Endothelial cell of umbilical vein (primary cell): ENCODE measurements at regions not wholly inside any gene's neighbourhood (a gene's known extent, or its start where the extent isn't known, plus 50 kb on each side); places are given as distances from the start of the nearest gene placed in this dataset.

Experiments
- BruUV-seq: library from RNA; stranded (reverse); fragments of 400-500 nt; replicated peaks from 2 replicates; lab custom pipeline; 2021; lab: Mats Ljungman, UMichigan
- CTCF ChIA-PET: fragments of 300-600, 350-600 bp; sonication (Branson Sonifier 250); formaldehyde crosslinking; loops from one replicate; lab custom pipeline; 2021; ENCODE audit warnings: antibody characterized with exemption, inconsistent platforms; lab: Charles Lee
- POLR2A ChIA-PET: fragments of 300-600, 350-600 bp; sonication (Branson Sonifier 250); formaldehyde crosslinking; loops from one replicate; lab custom pipeline; 2021; ENCODE audit warnings: antibody characterized with exemption, inconsistent platforms; lab: Charles Lee
- DNase-seq: peaks from one replicate; pipeline ENCODE4 v3.0.0-alpha.2; 2011; ENCODE audit warnings: low read depth, low spot score
- FAIRE-seq: peaks from 2 replicates; lab custom pipeline; 2011; peaks lifted over from hg19 to GRCh38; lab: Jason Lieb, UNC
- H2AFZ ChIP-seq: 2 replicates; pipeline ENCODE4 v1.6.0; 2012; ENCODE audit warnings: low read depth, low read length, control low read depth, inconsistent platforms
- H3K27ac ChIP-seq: 2 replicates; pipeline ENCODE4 v1.5.1; 2011; ENCODE audit warnings: low read depth, mild to moderate bottlenecking, control low read depth, low read length, moderate library complexity; ENCODE audit not compliant: insufficient read depth
- H3K27me3 ChIP-seq, 2 experiments: 2 replicates each; pipeline versions ENCODE4 v1.6.0 to v1.6.1; 2011; ENCODE audit warnings: low read length in 2 of 2, mixed read lengths in 1 of 2; ENCODE audit not compliant: control insufficient read depth in 2 of 2, insufficient read depth in 2 of 2
- H3K36me3 ChIP-seq, 2 experiments: 2 replicates in 1 of 2; 3 replicates in 1 of 2; pipeline ENCODE4 v1.5.1; 2011; ENCODE audit warnings: low read length in 2 of 2, mild to moderate bottlenecking in 1 of 2, moderate library complexity in 1 of 2; ENCODE audit not compliant: control insufficient read depth in 2 of 2, insufficient read depth in 2 of 2; ENCODE audit errors: extremely low read depth in 1 of 2
- H3K4me1 ChIP-seq: 3 replicates; pipeline ENCODE4 v1.5.1; 2011; ENCODE audit warnings: mild to moderate bottlenecking, low read length; ENCODE audit not compliant: control insufficient read depth, insufficient read depth; ENCODE audit errors: extremely low read depth
- H3K4me2 ChIP-seq: 2 replicates; pipeline ENCODE4 v1.6.1; 2011; ENCODE audit warnings: low read length, control low read depth, mixed read lengths; ENCODE audit not compliant: insufficient read depth
- H3K4me3 ChIP-seq, 3 experiments: fragments of 200-600 bp in 1 of 3; sonication (generic), shearing (Covaris generic) in 1 of 3; replicated peaks in 1 of 3; 2 replicates each; pipeline ENCODE4 v1.5.1; 2011 to 2016; ENCODE audit warnings: control low read depth in 3 of 3, low read length in 3 of 3, mild to moderate bottlenecking in 2 of 3, inconsistent platforms in 1 of 3, low read depth in 1 of 3, moderate library complexity in 1 of 3; ENCODE audit not compliant: insufficient read depth in 1 of 3
- H3K79me2 ChIP-seq: 2 replicates; pipeline ENCODE4 v1.6.0; 2012; ENCODE audit warnings: low read length, inconsistent platforms; ENCODE audit not compliant: control insufficient read depth, insufficient read depth
- H3K9ac ChIP-seq: replicated peaks from 2 replicates; pipeline ENCODE3; 2011; ENCODE audit warnings: low read length, control low read depth; ENCODE audit not compliant: insufficient read depth; ENCODE audit errors: extremely low read depth
- H3K9me1 ChIP-seq: replicated peaks from 3 replicates; pipeline ENCODE4 v1.6.0; 2011; ENCODE audit warnings: mild to moderate bottlenecking, low read length; ENCODE audit not compliant: control insufficient read depth, insufficient read depth; ENCODE audit errors: extremely low read depth
- H3K9me3 ChIP-seq: replicated peaks from 2 replicates; pipeline ENCODE4 v1.5.1; 2012; ENCODE audit warnings: low read length, inconsistent platforms; ENCODE audit not compliant: control insufficient read depth, insufficient read depth
- H4K20me1 ChIP-seq: replicated peaks from 2 replicates; pipeline ENCODE3; 2011; ENCODE audit warnings: mild to moderate bottlenecking, low read length; ENCODE audit not compliant: control insufficient read depth, insufficient read depth; ENCODE audit errors: extremely low read depth
- EZH2 ChIP-seq: IDR thresholded peaks from 2 replicates; pipeline ENCODE4 v1.6.1; 2012; ENCODE audit warnings: borderline replicate concordance, low read depth, mild to moderate bottlenecking, moderate library complexity, low read length, inconsistent platforms; ENCODE audit not compliant: severe bottlenecking
- FOS ChIP-seq: IDR thresholded peaks from 2 replicates; pipeline ENCODE4 v1.6.1; 2011; ENCODE audit warnings: mild to moderate bottlenecking, low read length, moderate library complexity, borderline replicate concordance; ENCODE audit not compliant: insufficient read depth
- GATA2 ChIP-seq: IDR thresholded peaks from 2 replicates; pipeline ENCODE4 v1.7.0; 2011; ENCODE audit warnings: low read depth, mild to moderate bottlenecking, moderate library complexity, mixed read lengths, low read length; ENCODE audit not compliant: insufficient read length, insufficient read depth
- JUN ChIP-seq: IDR thresholded peaks from 2 replicates; pipeline ENCODE4 v1.6.1; 2011; ENCODE audit warnings: borderline replicate concordance, low read depth; ENCODE audit not compliant: insufficient read length, insufficient read depth
- MYC ChIP-seq: IDR thresholded peaks from one replicate; pipeline ENCODE4 v1.6.1; 2011; ENCODE audit warnings: mild to moderate bottlenecking, low read depth, low read length
- POLR2A ChIP-seq: IDR thresholded peaks from 2 replicates; pipeline ENCODE4 v1.6.1; 2012; ENCODE audit warnings: low read depth, mild to moderate bottlenecking, control low read depth, low read length
- POLR2AphosphoS5 ChIP-seq: IDR thresholded peaks from 2 replicates; pipeline ENCODE4 v1.6.1; 2012; ENCODE audit warnings: low read depth, mild to moderate bottlenecking, control low read depth, low read length, moderate library complexity; ENCODE audit not compliant: insufficient read depth
- dilution Hi-C: fragments of 300-500 bp; cut with MboI; formaldehyde crosslinking; loops from one replicate; pipeline ENCODE4 v1.15.0; 2019; ENCODE audit warnings: low sequenced_read_pairs; ENCODE audit not compliant: extremely low pct_ligation_motif_present
- intact Hi-C: fragments of 100-400 bp; cut with micrococcal nuclease; formaldehyde crosslinking; loops from one replicate; pipeline ENCODE4 v1.10.0; 2022
- TF ChIP-seq, protein P1 (sequence below): IDR thresholded peaks from 2 replicates; pipeline ENCODE4 v1.6.1; 2011; ENCODE audit not compliant: insufficient read depth, insufficient read length
- TF ChIP-seq, protein P2 (sequence below), 2 donors: IDR thresholded peaks; 1 replicate in 1 of 2; 2 replicates in 1 of 2; pipeline ENCODE4 v1.5.1; 2011; ENCODE audit warnings: low read length in 2 of 2, mild to moderate bottlenecking in 2 of 2, moderate library complexity in 2 of 2, control low read depth in 1 of 2, inconsistent platforms in 1 of 2, low read depth in 1 of 2; ENCODE audit not compliant: insufficient read depth in 1 of 2; ENCODE audit errors: extremely low read depth in 1 of 2

DNA sequence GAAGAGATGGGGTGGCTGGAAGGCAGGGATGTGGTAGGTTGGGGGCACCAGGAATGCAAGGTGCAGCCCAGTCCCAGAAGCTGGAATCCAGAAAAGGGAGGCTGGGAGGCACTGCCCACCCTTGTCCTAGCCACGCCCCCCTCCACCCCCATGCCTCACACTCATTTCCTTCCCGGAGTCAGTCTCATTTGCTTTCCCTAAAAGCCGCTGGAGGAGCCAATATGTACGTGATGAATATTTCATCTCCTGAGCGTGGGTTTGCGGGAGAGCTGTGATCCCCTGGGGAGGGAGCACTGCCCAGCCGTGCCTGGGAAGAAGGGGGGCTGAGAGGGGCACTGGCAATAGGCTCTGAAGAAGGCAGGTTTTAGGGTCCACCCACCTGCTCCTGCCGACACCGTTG is 124.5 kb upstream of the LHX1 start:
- Histone ChIP-seq H3K27ac (no peak overlapping the region), H3K4me2 (peak overlapping the region; percentile 8), H3K9me3 (no peaks in the 10 kb centered on the region), H3K36me3 (no peaks in the 10 kb centered on the region), H3K27me3 (peaks cover 44 to 53% of the 10 kb centered on the region in 2 experiments), H3K4me3 (no peak overlapping the region), H2AFZ (peak overlapping the region; percentile 23), H3K79me2 (no peaks in the 10 kb centered on the region), H3K9ac (no peak overlapping the region), H4K20me1 (no peaks in the 10 kb centered on the region), H3K4me1 (peaks cover 8% of the 10 kb centered on the region), H3K9me1 (no peaks in the 10 kb centered on the region)
- DNase-seq (peak; percentile 10), FAIRE-seq (no peak)
- TF ChIP-seq GATA2 (no peak), POLR2A (no peak), MYC (no peak), FOS (no peak), EZH2 (no peak), POLR2AphosphoS5 (no peak), JUN (no peak)
- TF ChIP-seq, protein P1, sequence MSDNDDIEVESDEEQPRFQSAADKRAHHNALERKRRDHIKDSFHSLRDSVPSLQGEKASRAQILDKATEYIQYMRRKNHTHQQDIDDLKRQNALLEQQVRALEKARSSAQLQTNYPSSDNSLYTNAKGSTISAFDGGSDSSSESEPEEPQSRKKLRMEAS: no peak
- TF ChIP-seq, protein P2, sequence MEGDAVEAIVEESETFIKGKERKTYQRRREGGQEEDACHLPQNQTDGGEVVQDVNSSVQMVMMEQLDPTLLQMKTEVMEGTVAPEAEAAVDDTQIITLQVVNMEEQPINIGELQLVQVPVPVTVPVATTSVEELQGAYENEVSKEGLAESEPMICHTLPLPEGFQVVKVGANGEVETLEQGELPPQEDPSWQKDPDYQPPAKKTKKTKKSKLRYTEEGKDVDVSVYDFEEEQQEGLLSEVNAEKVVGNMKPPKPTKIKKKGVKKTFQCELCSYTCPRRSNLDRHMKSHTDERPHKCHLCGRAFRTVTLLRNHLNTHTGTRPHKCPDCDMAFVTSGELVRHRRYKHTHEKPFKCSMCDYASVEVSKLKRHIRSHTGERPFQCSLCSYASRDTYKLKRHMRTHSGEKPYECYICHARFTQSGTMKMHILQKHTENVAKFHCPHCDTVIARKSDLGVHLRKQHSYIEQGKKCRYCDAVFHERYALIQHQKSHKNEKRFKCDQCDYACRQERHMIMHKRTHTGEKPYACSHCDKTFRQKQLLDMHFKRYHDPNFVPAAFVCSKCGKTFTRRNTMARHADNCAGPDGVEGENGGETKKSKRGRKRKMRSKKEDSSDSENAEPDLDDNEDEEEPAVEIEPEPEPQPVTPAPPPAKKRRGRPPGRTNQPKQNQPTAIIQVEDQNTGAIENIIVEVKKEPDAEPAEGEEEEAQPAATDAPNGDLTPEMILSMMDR (IDR thresholded peaks at IDR 0.05; ENCODE audit: extremely low read depth in 1 of 2, insufficient read depth in 1 of 2, low read depth in 1 of 2, low read length in 2 of 2): no peak
- no TSS peak for BruUV-seq
- ChIA-PET CTCF (no interaction called here), POLR2A (no interaction called here)
- intact Hi-C loops: no loop called here
- dilution Hi-C loops: no loop called here
